OCI-LY1 (cell line): ENCODE measurements at regions not wholly inside any gene's neighbourhood (a gene's known extent, or its start where the extent isn't known, plus 50 kb on each side); places are given as distances from the start of the nearest gene placed in this dataset.

Experiments used
- CTCF ChIP-seq: fragments of 200-600 bp; sonication (generic), shearing (Covaris generic); IDR thresholded peaks from 2 replicates; pipeline ENCODE4 v1.5.1; 2017; ENCODE audit warnings: mild to moderate bottlenecking, antibody characterized with exemption, low read length, moderate library complexity, mixed read lengths
- EZH2 ChIP-seq: fragments of 200-600 bp; sonication (generic), shearing (Covaris generic); IDR thresholded peaks from 2 replicates; pipeline ENCODE4 v1.8.0; 2017; ENCODE audit warnings: borderline replicate concordance, mixed run types, mild to moderate bottlenecking, antibody characterized with exemption, low read length, moderate library complexity, mixed read lengths

- no peak for TF ChIP-seq CTCF
- no peak for TF ChIP-seq EZH2
Observed at GRCh38 chr1:14165371-14165801, 433.1 kb upstream of the KAZN start.
